HepG2 (cell line): ENCODE measurements at regions not wholly inside any gene's neighbourhood (a gene's known extent, or its start where the extent isn't known, plus 50 kb on each side); places are given as distances from the start of the nearest gene placed in this dataset.

ENCODE experiments used
- ATAC-seq: fragments of 200-7000 bp; cut with Tn5 transposase; 3 replicates; pipeline ENCODE4 v1.9.1; 2020; ENCODE audit warnings: mild to moderate bottlenecking, moderate library complexity
- BruUV-seq: library from RNA; stranded (reverse); fragments of 400-500 nt; replicated peaks from 2 replicates; lab custom pipeline; 2021; lab: Mats Ljungman, UMichigan
- CTCF ChIA-PET: fragments of 300-600 bp; formaldehyde crosslinking; extraction: SDS; loops from one replicate; lab custom pipeline; 2021; ENCODE audit warnings: low total read pairs, inconsistent platforms, low intra/inter-chr PET ratio; lab: Yijun Ruan, JAX
- POLR2A ChIA-PET: fragments of 350-600 bp; sonication (Branson Sonifier 250); formaldehyde crosslinking; loops from one replicate; lab custom pipeline; 2020; ENCODE audit warnings: antibody characterized with exemption, inconsistent platforms; lab: Yijun Ruan, JAX
- DNase-seq: peaks from one replicate; pipeline ENCODE4 v3.0.0-alpha.2; 2015; ENCODE audit warnings: low spot score
- FAIRE-seq: peaks from 3 replicates; lab custom pipeline; 2011; peaks lifted over from hg19 to GRCh38; lab: Jason Lieb, UNC
- H2AFZ ChIP-seq: one replicate; pipeline ENCODE4 v1.6.1; 2011; ENCODE audit warnings: low read length, inconsistent platforms
- H3K27ac ChIP-seq: fragments of 300-600 bp; 3 replicates; pipeline ENCODE4 v1.8.0; 2011; ENCODE audit warnings: mixed run types, mild to moderate bottlenecking, mixed read lengths, low read length, inconsistent platforms; ENCODE audit not compliant: insufficient read depth; ENCODE audit errors: extremely low read length
- H3K27me3 ChIP-seq, 2 experiments: fragments of 200-600 bp in 1 of 2; 2 replicates in 1 of 2; 3 replicates in 1 of 2; pipeline versions ENCODE4 v1.6.0 to v1.8.0; 2011; ENCODE audit warnings: low read length in 2 of 2, mild to moderate bottlenecking in 2 of 2, moderate library complexity in 2 of 2, inconsistent platforms in 1 of 2; ENCODE audit not compliant: insufficient read depth in 2 of 2, control insufficient read depth in 1 of 2
- H3K36me3 ChIP-seq, 2 experiments: fragments of 200-600 bp in 1 of 2; replicated peaks in 1 of 2; 2 replicates in 1 of 2; 3 replicates in 1 of 2; pipeline versions ENCODE4 v1.5.1 to v1.8.0; 2011; ENCODE audit warnings: low read length in 2 of 2, inconsistent platforms in 1 of 2; ENCODE audit not compliant: insufficient read depth in 2 of 2, control insufficient read depth in 1 of 2
- H3K4me1 ChIP-seq: 2 replicates; pipeline ENCODE4 v1.5.1; 2012; ENCODE audit warnings: low read length, inconsistent platforms; ENCODE audit not compliant: insufficient read depth
- H3K4me2 ChIP-seq: 2 replicates; pipeline ENCODE4 v1.6.0; 2011; ENCODE audit warnings: low read depth, low read length, inconsistent platforms
- H3K4me3 ChIP-seq, 3 experiments: fragments of 200-600 bp in 1 of 3; sonication (generic), shearing (Covaris generic) in 1 of 3; replicated peaks in 1 of 3; 2 replicates each; pipeline ENCODE4 v1.5.1; 2011 to 2016; ENCODE audit warnings: low read length in 3 of 3, inconsistent platforms in 2 of 3, low read depth in 2 of 3, mild to moderate bottlenecking in 2 of 3, control low read depth in 1 of 3, mixed read lengths in 1 of 3; ENCODE audit not compliant: insufficient read depth in 1 of 3
- H3K79me2 ChIP-seq: one replicate; pipeline ENCODE4 v1.6.1; 2011; ENCODE audit warnings: low read length, inconsistent platforms; ENCODE audit not compliant: insufficient read depth
- H3K9ac ChIP-seq: 2 replicates; pipeline ENCODE4 v1.6.0; 2011; ENCODE audit warnings: mild to moderate bottlenecking, low read depth, low read length, inconsistent platforms; ENCODE audit not compliant: insufficient read depth
- H3K9me3 ChIP-seq: 2 replicates; pipeline ENCODE4 v1.5.1; 2012; ENCODE audit warnings: mild to moderate bottlenecking, low read length
- H4K20me1 ChIP-seq: 2 replicates; pipeline ENCODE4 v1.6.0; 2011; ENCODE audit warnings: inconsistent platforms, mild to moderate bottlenecking, low read length, moderate library complexity; ENCODE audit not compliant: insufficient read depth
- CHD4 ChIP-seq: fragments of 200-600 bp; sonication (generic); IDR thresholded peaks from 2 replicates; pipeline ENCODE4 v1.7.0; 2017; ENCODE audit warnings: mild to moderate bottlenecking, low read length, borderline replicate concordance
- GPN1 ChIP-seq: sonication (generic); formaldehyde crosslinking; IDR thresholded peaks from 2 replicates; pipeline ENCODE4 v1.5.1; 2020; ENCODE audit warnings: missing genetic modification reagents, borderline replicate concordance
- HMGXB4 ChIP-seq, 2 experiments: sonication (generic) in 1 of 2; formaldehyde crosslinking in 1 of 2; IDR thresholded peaks; 2 replicates each; pipeline versions ENCODE4 v1.4.0 to v1.6.1; 2018 to 2020; ENCODE audit warnings: missing genetic modification reagents in 2 of 2, borderline replicate concordance in 1 of 2, low read depth in 1 of 2, mild to moderate bottlenecking in 1 of 2, missing biosample characterization in 1 of 2
- JDP2 ChIP-seq: sonication (generic); formaldehyde crosslinking; IDR thresholded peaks from 2 replicates; pipeline ENCODE4 v1.8.1; 2022; ENCODE audit warnings: missing genetic modification reagents, borderline replicate concordance
- MTA1 ChIP-seq: sonication (generic); formaldehyde crosslinking; IDR thresholded peaks from 2 replicates; pipeline ENCODE4 v1.4.0; 2020; ENCODE audit warnings: missing genetic modification reagents, mild to moderate bottlenecking, borderline replicate concordance
- NFKB2 ChIP-seq: sonication (generic); formaldehyde crosslinking; IDR thresholded peaks from 2 replicates; pipeline ENCODE4 v1.4.0; 2020; ENCODE audit warnings: missing genetic modification reagents, borderline replicate concordance
- NFRKB ChIP-seq: fragments of 450-650 bp; IDR thresholded peaks from 2 replicates; pipeline ENCODE4 v1.6.1; 2017
- SNAPC5 ChIP-seq: sonication (generic); formaldehyde crosslinking; IDR thresholded peaks from 2 replicates; pipeline ENCODE4 v1.8.1; 2023; ENCODE audit warnings: mild to moderate bottlenecking, missing genetic modification reagents, borderline replicate concordance
- TBX3 ChIP-seq: fragments of 450-650 bp; IDR thresholded peaks from 2 replicates; pipeline ENCODE4 v1.6.1; 2017; ENCODE audit warnings: antibody characterized with exemption, mild to moderate bottlenecking, inconsistent platforms, borderline replicate concordance
- TEAD3 ChIP-seq: optimal IDR thresholded peaks from 2 replicates; pipeline ENCODE3; 2016; ENCODE audit warnings: borderline replicate concordance
- TP53 ChIP-seq: sonication (generic); formaldehyde crosslinking; conservative IDR thresholded peaks from 2 replicates; pipeline ENCODE4 v1.4.0; 2020; ENCODE audit warnings: missing genetic modification reagents
- ZNF512 ChIP-seq: sonication (generic); formaldehyde crosslinking; IDR thresholded peaks from 2 replicates; pipeline ENCODE4 v1.4.0; 2020; ENCODE audit warnings: mild to moderate bottlenecking, missing genetic modification reagents
- ZNF724P ChIP-seq: sonication (generic); formaldehyde crosslinking; IDR thresholded peaks from 2 replicates; pipeline ENCODE4 v1.8.0; 2022; ENCODE audit warnings: missing genetic modification reagents, borderline replicate concordance
- ZSCAN22 ChIP-seq: sonication (generic); formaldehyde crosslinking; IDR thresholded peaks from 2 replicates; pipeline ENCODE4 v1.4.0; 2020; ENCODE audit warnings: mild to moderate bottlenecking, missing genetic modification reagents
- in situ Hi-C: cut with HindIII; loops from 2 replicates; pipeline ENCODE4 v1.10.0; 2017; ENCODE audit warnings: low pct_unique_long_range_greater_than_20kb; ENCODE audit not compliant: extremely low pct_ligation_motif_present
- intact Hi-C: fragments of 100-400 bp; cut with micrococcal nuclease; formaldehyde crosslinking; loops from one replicate; pipeline ENCODE4 v1.10.0; 2022; ENCODE audit not compliant: unreplicated experiment

- no peak for FAIRE-seq
- in situ Hi-C loops (no loop called here), intact Hi-C loops (no loop called here)
- Histone ChIP-seq H3K79me2 (no peaks in the 10 kb centered on the region), H4K20me1 (no peaks in the 10 kb centered on the region), H3K4me1 (no peaks in the 10 kb centered on the region), H3K9me3 (peaks cover 64% of the 10 kb centered on the region), H3K27ac (no peak overlapping the region), H3K36me3 (no peaks in the 10 kb centered on the region), H3K9ac (no peak overlapping the region), H3K4me2 (no peak overlapping the region), H3K27me3 (no peaks in the 10 kb centered on the region), H3K4me3 (no peak overlapping the region), H2AFZ (no peak overlapping the region)
- CTCF ChIA-PET, result no interaction called here
- no peak for DNase-seq
- POLR2A ChIA-PET, result no interaction called here
- BruUV-seq, result no TSS peak
- TF ChIP-seq ZNF512 (CRISPR knock-in tag), result no peak
- no peak for TF ChIP-seq NFRKB
- no peak for TF ChIP-seq TP53 (CRISPR knock-in tag)
- no peak for TF ChIP-seq ZNF724P
- no peak for TF ChIP-seq MTA1 (CRISPR knock-in tag)
- no peak for TF ChIP-seq JDP2 (CRISPR knock-in tag)
- TF ChIP-seq NFKB2 (CRISPR knock-in tag), result no peak
- TF ChIP-seq HMGXB4 (CRISPR knock-in tag; IDR thresholded peaks at IDR 0.05; ENCODE audit: borderline replicate concordance in 1 of 2, low read depth in 1 of 2), result no peak
- no peak for TF ChIP-seq GPN1
- TF ChIP-seq ZSCAN22 (CRISPR knock-in tag), result no peak
- TF ChIP-seq TBX3, result no peak
- no peak for TF ChIP-seq SNAPC5 (CRISPR knock-in tag)
- TF ChIP-seq TEAD3, result no peak
- TF ChIP-seq CHD4, result no peak
- no peak for ATAC-seq
Observed at GRCh38 chr21:23438081-23438480, 2169.2 kb downstream of the MRPL39 start.
